ENCODE measurements at regions not wholly inside any gene's neighbourhood (a gene's known extent, or its start where the extent isn't known, plus 50 kb on each side); places are given as distances from the start of the nearest gene placed in this dataset.
"Not testable (repeated sequence)": the region's sequence is repeated elsewhere in the genome, so short reads cannot be mapped to it uniquely, and the experiment has no call there.

- not testable (repeated sequence) for H3K9me3 ChIP-seq (ENCODE audit: control insufficient read depth in 1 of 2, low read length in 2 of 2); H3K27me3 ChIP-seq (ENCODE audit: control insufficient read depth in 1 of 2, insufficient read depth in 2 of 2, low read length in 2 of 2); H3K4me1 ChIP-seq (ENCODE audit: control insufficient read depth in 1 of 2, insufficient read depth in 2 of 2, low read length in 2 of 2); H3K4me3 ChIP-seq (ENCODE audit: low read depth in 1 of 2, low read length in 2 of 2); H3K27ac ChIP-seq (ENCODE audit: low read depth, low read length); H3K9ac ChIP-seq (ENCODE audit: low read depth in 1 of 2, low read length in 2 of 2); H3K36me3 ChIP-seq (ENCODE audit: control insufficient read depth in 1 of 2, insufficient read depth in 2 of 2, low read length in 2 of 2)
Measured at GRCh38 chr3:3962867-3963266, 163.6 kb downstream of the LRRN1 start.

DNA sequence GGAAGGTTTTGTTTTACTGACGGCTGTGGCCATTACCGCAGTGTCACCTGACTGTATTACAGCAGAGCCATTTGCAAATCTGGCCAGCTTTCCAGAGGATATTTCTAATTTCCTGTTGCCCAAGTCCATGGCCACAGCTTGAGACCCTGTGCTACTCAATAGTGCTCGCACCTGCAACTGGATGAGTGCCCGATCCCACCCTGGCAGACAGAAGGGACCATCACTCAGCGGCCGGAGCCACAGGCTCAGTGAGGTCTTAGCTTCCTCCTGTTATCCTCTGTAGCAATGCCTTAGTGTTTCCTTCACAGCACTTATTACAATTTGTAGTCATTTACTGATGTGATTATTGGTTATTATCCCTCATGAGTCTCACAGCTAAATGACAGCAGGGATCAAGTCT is 184.8 kb downstream of the LRRN1 start:
- H3K27ac ChIP-seq (ENCODE audit: low read depth, low read length), result no peak overlapping the region
- H3K4me1 ChIP-seq (ENCODE audit: control insufficient read depth in 1 of 2, insufficient read depth in 2 of 2, low read length in 2 of 2), result no peaks in the 10 kb centered on the region

GRCh38 chr3:3991598-3991997 is 192.4 kb downstream of the LRRN1 start:
- Histone ChIP-seq H3K9ac (ENCODE audit: low read depth in 1 of 2, low read length in 2 of 2) (no peak overlapping the region), H3K9me3 (ENCODE audit: control insufficient read depth in 1 of 2, low read length in 2 of 2) (no peaks in the 10 kb centered on the region), H3K4me3 (ENCODE audit: low read depth in 1 of 2, low read length in 2 of 2) (no peak overlapping the region), H3K4me1 (ENCODE audit: control insufficient read depth in 1 of 2, insufficient read depth in 2 of 2, low read length in 2 of 2) (no peaks in the 10 kb centered on the region), H3K36me3 (ENCODE audit: control insufficient read depth in 1 of 2, insufficient read depth in 2 of 2, low read length in 2 of 2) (no peaks in the 10 kb centered on the region), H3K27me3 (ENCODE audit: control insufficient read depth in 1 of 2, insufficient read depth in 2 of 2, low read length in 2 of 2) (no peaks in the 10 kb centered on the region), H3K27ac (ENCODE audit: low read depth, low read length) (no peak overlapping the region)

More for the DNA sequence above, 184.8 kb downstream of the LRRN1 start:
- no peaks in the 10 kb centered on the region for H3K27me3 ChIP-seq (ENCODE audit: control insufficient read depth in 1 of 2, insufficient read depth in 2 of 2, low read length in 2 of 2)
- H3K4me3 ChIP-seq (ENCODE audit: low read depth in 1 of 2, low read length in 2 of 2), result no peak overlapping the region
- no peaks in the 10 kb centered on the region for H3K36me3 ChIP-seq (ENCODE audit: control insufficient read depth in 1 of 2, insufficient read depth in 2 of 2, low read length in 2 of 2)
- H3K9me3 ChIP-seq (ENCODE audit: control insufficient read depth in 1 of 2, low read length in 2 of 2), result no peaks in the 10 kb centered on the region
- H3K9ac ChIP-seq (ENCODE audit: low read depth in 1 of 2, low read length in 2 of 2), result no peak overlapping the region

- Histone ChIP-seq H3K9ac (ENCODE audit: low read depth in 1 of 2, low read length in 2 of 2) (no peak overlapping the region), H3K4me1 (ENCODE audit: control insufficient read depth in 1 of 2, insufficient read depth in 2 of 2, low read length in 2 of 2) (no peaks in the 10 kb centered on the region), H3K27me3 (ENCODE audit: control insufficient read depth in 1 of 2, insufficient read depth in 2 of 2, low read length in 2 of 2) (no peaks in the 10 kb centered on the region), H3K4me3 (ENCODE audit: low read depth in 1 of 2, low read length in 2 of 2) (no peak overlapping the region), H3K27ac (ENCODE audit: low read depth, low read length) (no peak overlapping the region), H3K36me3 (ENCODE audit: control insufficient read depth in 1 of 2, insufficient read depth in 2 of 2, low read length in 2 of 2) (no peaks in the 10 kb centered on the region), H3K9me3 (ENCODE audit: control insufficient read depth in 1 of 2, low read length in 2 of 2) (no peaks in the 10 kb centered on the region)
Measured at GRCh38 chr3:3992312-3992874, 193.2 kb downstream of the LRRN1 start.

GRCh38 chr3:3998140-3998922 is 199.1 kb downstream of the LRRN1 start:
- Histone ChIP-seq H3K27me3 (ENCODE audit: control insufficient read depth in 1 of 2, insufficient read depth in 2 of 2, low read length in 2 of 2) (no peaks in the 10 kb centered on the region), H3K4me3 (ENCODE audit: low read depth in 1 of 2, low read length in 2 of 2) (no peak overlapping the region), H3K27ac (ENCODE audit: low read depth, low read length) (no peak overlapping the region), H3K36me3 (ENCODE audit: control insufficient read depth in 1 of 2, insufficient read depth in 2 of 2, low read length in 2 of 2) (no peaks in the 10 kb centered on the region), H3K9ac (ENCODE audit: low read depth in 1 of 2, low read length in 2 of 2) (no peak overlapping the region), H3K4me1 (ENCODE audit: control insufficient read depth in 1 of 2, insufficient read depth in 2 of 2, low read length in 2 of 2) (no peaks in the 10 kb centered on the region), H3K9me3 (ENCODE audit: control insufficient read depth in 1 of 2, low read length in 2 of 2) (no peaks in the 10 kb centered on the region)

- H3K4me1 ChIP-seq (ENCODE audit: control insufficient read depth in 1 of 2, insufficient read depth in 2 of 2, low read length in 2 of 2); H3K27me3 ChIP-seq (ENCODE audit: control insufficient read depth in 1 of 2, insufficient read depth in 2 of 2, low read length in 2 of 2); H3K27ac ChIP-seq (ENCODE audit: low read depth, low read length); H3K4me3 ChIP-seq (ENCODE audit: low read depth in 1 of 2, low read length in 2 of 2); H3K36me3 ChIP-seq (ENCODE audit: control insufficient read depth in 1 of 2, insufficient read depth in 2 of 2, low read length in 2 of 2); H3K9me3 ChIP-seq (ENCODE audit: control insufficient read depth in 1 of 2, low read length in 2 of 2); H3K9ac ChIP-seq (ENCODE audit: low read depth in 1 of 2, low read length in 2 of 2): not testable (repeated sequence)
Measured at GRCh38 chr3:3999340-3999739, 200.1 kb downstream of the LRRN1 start.

- Histone ChIP-seq H3K4me1 (ENCODE audit: control insufficient read depth in 1 of 2, insufficient read depth in 2 of 2, low read length in 2 of 2) (no peaks in the 10 kb centered on the region), H3K4me3 (ENCODE audit: low read depth in 1 of 2, low read length in 2 of 2) (no peak overlapping the region), H3K9me3 (ENCODE audit: control insufficient read depth in 1 of 2, low read length in 2 of 2) (no peaks in the 10 kb centered on the region), H3K9ac (ENCODE audit: low read depth in 1 of 2, low read length in 2 of 2) (no peak overlapping the region), H3K27ac (ENCODE audit: low read depth, low read length) (no peak overlapping the region), H3K27me3 (ENCODE audit: control insufficient read depth in 1 of 2, insufficient read depth in 2 of 2, low read length in 2 of 2) (no peaks in the 10 kb centered on the region), H3K36me3 (ENCODE audit: control insufficient read depth in 1 of 2, insufficient read depth in 2 of 2, low read length in 2 of 2) (no peaks in the 10 kb centered on the region)
Measured at GRCh38 chr3:4001976-4002375, 202.7 kb downstream of the LRRN1 start.

DNA sequence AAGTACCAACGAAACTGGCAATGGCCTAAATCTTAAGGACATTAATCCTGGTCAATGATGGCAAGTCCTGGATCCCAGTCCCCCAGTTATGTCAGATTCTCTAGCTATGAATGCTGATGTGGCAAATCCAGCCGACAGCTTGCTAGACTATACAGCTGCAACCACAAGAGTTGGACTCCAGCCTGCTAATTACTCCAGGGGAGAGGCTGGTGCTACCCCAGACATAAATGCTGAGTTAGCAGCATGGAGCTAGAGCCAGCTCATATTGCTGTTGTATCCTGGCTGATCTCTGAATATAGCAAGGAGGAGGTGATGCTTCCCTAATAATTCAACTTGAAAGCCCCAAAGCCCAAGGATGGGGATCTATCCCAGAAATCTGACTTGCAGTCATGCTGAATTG is 207.1 kb downstream of the LRRN1 start:
- H3K4me1 ChIP-seq (ENCODE audit: control insufficient read depth in 1 of 2, insufficient read depth in 2 of 2, low read length in 2 of 2), result no peaks in the 10 kb centered on the region
- H3K27ac ChIP-seq (ENCODE audit: low read depth, low read length), result no peak overlapping the region
- no peaks in the 10 kb centered on the region for H3K9me3 ChIP-seq (ENCODE audit: control insufficient read depth in 1 of 2, low read length in 2 of 2)
- H3K9ac ChIP-seq (ENCODE audit: low read depth in 1 of 2, low read length in 2 of 2), result no peak overlapping the region
- no peak overlapping the region for H3K4me3 ChIP-seq (ENCODE audit: low read depth in 1 of 2, low read length in 2 of 2)
- no peaks in the 10 kb centered on the region for H3K36me3 ChIP-seq (ENCODE audit: control insufficient read depth in 1 of 2, insufficient read depth in 2 of 2, low read length in 2 of 2)
- H3K27me3 ChIP-seq (ENCODE audit: control insufficient read depth in 1 of 2, insufficient read depth in 2 of 2, low read length in 2 of 2), result no peaks in the 10 kb centered on the region

DNA sequence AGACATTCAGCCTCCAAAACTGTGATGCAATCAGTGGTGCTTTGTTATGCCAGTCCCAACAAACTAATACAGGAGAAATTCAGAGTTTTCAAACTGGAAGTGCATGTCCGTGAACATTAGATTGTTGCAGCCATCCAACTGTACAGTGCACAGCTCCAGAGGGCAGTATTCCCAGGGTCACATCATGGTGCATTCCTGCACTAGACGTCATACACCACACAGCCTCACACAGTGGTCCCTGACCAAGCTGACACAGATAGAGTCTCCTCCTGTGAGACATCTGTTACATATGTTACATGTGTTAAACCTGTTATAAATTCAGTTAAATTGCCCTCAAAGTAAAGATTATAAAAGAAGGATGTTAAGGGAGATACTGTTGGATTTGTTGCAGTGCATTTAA is 209.0 kb downstream of the LRRN1 start:
- no peaks in the 10 kb centered on the region for H3K9me3 ChIP-seq (ENCODE audit: control insufficient read depth in 1 of 2, low read length in 2 of 2)
- H3K4me1 ChIP-seq (ENCODE audit: control insufficient read depth in 1 of 2, insufficient read depth in 2 of 2, low read length in 2 of 2), result no peaks in the 10 kb centered on the region
- H3K9ac ChIP-seq (ENCODE audit: low read depth in 1 of 2, low read length in 2 of 2), result no peak overlapping the region
- no peaks in the 10 kb centered on the region for H3K27me3 ChIP-seq (ENCODE audit: control insufficient read depth in 1 of 2, insufficient read depth in 2 of 2, low read length in 2 of 2)
- H3K27ac ChIP-seq (ENCODE audit: low read depth, low read length), result no peak overlapping the region
- H3K4me3 ChIP-seq (ENCODE audit: low read depth in 1 of 2, low read length in 2 of 2), result no peak overlapping the region
- no peaks in the 10 kb centered on the region for H3K36me3 ChIP-seq (ENCODE audit: control insufficient read depth in 1 of 2, insufficient read depth in 2 of 2, low read length in 2 of 2)

GRCh38 chr3:4011166-4011565 is 211.9 kb downstream of the LRRN1 start:
- no peaks in the 10 kb centered on the region for H3K27me3 ChIP-seq (ENCODE audit: control insufficient read depth in 1 of 2, insufficient read depth in 2 of 2, low read length in 2 of 2)
- no peaks in the 10 kb centered on the region for H3K36me3 ChIP-seq (ENCODE audit: control insufficient read depth in 1 of 2, insufficient read depth in 2 of 2, low read length in 2 of 2)
- H3K27ac ChIP-seq (ENCODE audit: low read depth, low read length), result no peak overlapping the region

More at GRCh38 chr3:4011166-4011565, 211.9 kb downstream of the LRRN1 start:
- H3K4me3 ChIP-seq (ENCODE audit: low read depth in 1 of 2, low read length in 2 of 2), result no peak overlapping the region
- H3K4me1 ChIP-seq (ENCODE audit: control insufficient read depth in 1 of 2, insufficient read depth in 2 of 2, low read length in 2 of 2), result no peaks in the 10 kb centered on the region
- H3K9ac ChIP-seq (ENCODE audit: low read depth in 1 of 2, low read length in 2 of 2), result no peak overlapping the region
- no peaks in the 10 kb centered on the region for H3K9me3 ChIP-seq (ENCODE audit: control insufficient read depth in 1 of 2, low read length in 2 of 2)

All from duodenal mucosa (tissue), 2 donors.